ENCODE measurements at regions not wholly inside any gene's neighbourhood (a gene's known extent, or its start where the extent isn't known, plus 50 kb on each side); places are given as distances from the start of the nearest gene placed in this dataset.
"Not testable (repeated sequence)": the region's sequence is repeated elsewhere in the genome, so short reads cannot be mapped to it uniquely, and the experiment has no call there.

DNA sequence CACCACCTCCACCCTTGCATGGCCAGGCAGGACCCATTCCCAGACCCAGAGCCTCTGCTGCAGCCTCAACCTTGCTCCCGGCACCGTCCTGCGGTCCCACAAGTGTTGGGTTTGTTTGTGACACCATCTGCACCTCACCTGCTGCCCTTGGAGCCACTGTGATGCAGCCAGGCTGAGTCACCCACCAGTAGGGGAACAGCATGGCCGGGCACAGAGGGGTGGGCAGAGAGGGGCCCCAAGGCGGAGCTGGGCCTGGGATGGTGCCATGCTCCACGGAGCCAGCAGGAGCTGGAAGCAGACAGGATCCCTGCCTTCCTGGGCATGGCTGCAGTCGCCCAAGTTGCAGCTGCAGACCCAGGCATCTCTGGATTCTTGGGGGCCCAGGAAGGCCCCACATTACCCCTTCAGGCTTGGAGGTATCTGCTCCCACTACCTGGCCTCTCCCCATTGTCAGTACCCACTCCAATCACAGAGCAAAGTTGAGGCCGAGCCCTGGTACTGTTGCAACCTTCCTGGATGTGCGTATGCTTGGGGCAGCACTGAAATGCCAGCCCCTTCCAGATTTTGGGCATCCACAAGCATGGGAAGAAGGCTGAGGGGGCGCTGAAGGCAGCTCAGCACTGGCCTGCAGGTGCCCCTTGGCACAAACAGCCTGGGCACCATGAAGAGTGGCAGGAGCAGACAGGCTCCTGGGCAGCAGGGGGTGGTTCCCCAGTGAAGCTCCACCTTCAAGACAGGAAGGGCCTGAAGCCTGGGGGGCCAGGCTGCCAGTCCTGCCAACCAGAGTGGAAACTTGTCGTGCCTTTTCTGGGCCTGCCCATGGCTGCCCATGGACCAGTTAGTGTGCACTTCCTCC is 172.8 kb downstream of the MATN1 start:
- no peak for DNase-seq

DNA sequence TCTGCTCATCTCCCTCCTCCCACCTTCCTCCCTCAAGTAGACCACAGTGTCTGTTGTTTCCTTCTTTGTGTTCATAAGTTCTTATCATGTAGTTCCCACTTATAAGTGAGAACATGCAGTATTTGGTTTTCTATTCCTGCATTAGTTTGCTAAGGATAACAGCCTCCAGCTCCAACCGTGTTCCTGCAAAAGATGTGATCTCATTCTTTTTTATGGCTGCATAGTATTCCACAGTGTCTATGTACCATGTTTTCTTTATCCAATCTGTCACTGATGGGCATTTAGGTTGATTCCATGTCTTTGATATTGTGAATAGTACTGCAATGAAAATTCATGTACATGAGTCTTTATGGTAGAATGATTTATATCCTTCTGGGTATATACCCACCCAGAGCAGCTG is 173.5 kb downstream of the MATN1 start:
- not testable (repeated sequence) for DNase-seq

DNA sequence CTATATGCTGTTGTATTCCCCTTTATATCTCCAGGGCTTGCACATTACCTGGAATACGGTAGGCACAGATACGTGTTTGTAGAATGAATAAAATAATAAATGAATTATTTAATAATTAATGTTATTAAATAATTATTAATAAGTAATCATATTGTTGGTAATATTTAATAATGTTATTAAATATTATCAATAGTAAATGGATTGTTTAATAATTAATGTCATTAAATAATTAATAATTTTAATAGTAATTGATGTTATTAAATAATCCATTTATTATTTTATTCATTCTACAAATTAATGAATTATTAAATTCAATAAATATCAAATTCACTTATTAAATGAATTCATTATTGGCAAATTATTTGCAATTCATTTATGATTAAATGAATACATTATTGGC is 175.1 kb downstream of the MATN1 start:
- no peak for DNase-seq

DNA sequence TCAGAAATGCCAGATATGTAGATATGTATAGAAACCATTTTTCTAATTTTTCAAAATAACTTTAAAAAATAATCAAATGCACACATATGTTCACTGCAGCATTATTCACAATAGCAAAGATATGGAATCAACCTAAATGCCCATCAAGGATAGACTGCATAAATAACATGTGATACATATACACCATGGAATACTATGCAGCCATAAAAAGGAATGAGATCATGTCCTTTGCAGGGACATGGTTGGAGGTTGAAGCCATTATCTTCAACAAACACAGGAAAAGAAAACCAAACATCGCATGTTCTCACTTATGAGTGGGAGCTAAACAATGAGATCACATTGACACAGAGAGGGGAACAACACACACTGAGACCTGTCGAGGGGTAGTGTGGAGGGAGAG is 176.1 kb downstream of the MATN1 start:
- not testable (repeated sequence) for DNase-seq

GRCh38 chr1:30545365-30545764 is 178.0 kb downstream of the MATN1 start:
- no peak for DNase-seq

DNA sequence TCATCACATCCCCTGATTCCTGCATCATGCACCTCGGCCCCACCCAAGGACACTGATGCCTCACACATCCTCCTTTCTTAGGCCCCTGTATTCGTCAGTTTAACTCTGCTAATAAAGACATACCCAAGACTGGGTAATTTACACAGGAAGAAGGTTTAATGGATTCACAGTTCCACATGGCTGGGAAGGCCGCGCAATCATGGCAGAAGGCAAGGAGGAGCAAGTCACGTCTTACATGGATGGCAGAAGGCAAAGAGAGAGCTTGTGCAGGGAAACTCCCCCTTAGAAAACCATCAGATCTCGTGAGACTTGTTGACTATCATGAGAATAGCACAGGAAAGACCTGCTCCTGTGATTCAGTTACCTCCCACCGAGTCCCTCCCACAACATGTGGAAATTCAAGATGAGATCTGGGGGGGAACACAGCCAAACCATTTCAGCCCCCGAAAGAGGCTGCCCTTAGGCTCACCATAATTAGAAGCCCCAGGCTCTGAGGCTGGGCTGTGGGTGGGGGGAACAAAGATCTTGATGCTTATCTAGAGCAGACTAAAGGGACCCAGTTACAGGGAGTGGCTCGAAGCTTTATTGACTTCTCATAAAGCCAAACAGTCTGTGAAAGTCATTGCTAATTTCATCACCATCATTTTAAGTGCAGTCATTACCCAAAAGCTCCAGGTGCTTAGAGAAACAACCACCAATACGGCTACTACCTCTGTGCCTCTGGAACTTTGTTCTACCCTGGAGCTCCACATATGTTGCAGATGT is 181.5 kb downstream of the MATN1 start:
- DNase-seq: no peak

- DNase-seq: no peak
Observed at GRCh38 chr1:30540611-30541192, 182.7 kb downstream of the MATN1 start.

GRCh38 chr1:30539884-30540283 is 183.5 kb downstream of the MATN1 start:
- DNase-seq: no peak

DNA sequence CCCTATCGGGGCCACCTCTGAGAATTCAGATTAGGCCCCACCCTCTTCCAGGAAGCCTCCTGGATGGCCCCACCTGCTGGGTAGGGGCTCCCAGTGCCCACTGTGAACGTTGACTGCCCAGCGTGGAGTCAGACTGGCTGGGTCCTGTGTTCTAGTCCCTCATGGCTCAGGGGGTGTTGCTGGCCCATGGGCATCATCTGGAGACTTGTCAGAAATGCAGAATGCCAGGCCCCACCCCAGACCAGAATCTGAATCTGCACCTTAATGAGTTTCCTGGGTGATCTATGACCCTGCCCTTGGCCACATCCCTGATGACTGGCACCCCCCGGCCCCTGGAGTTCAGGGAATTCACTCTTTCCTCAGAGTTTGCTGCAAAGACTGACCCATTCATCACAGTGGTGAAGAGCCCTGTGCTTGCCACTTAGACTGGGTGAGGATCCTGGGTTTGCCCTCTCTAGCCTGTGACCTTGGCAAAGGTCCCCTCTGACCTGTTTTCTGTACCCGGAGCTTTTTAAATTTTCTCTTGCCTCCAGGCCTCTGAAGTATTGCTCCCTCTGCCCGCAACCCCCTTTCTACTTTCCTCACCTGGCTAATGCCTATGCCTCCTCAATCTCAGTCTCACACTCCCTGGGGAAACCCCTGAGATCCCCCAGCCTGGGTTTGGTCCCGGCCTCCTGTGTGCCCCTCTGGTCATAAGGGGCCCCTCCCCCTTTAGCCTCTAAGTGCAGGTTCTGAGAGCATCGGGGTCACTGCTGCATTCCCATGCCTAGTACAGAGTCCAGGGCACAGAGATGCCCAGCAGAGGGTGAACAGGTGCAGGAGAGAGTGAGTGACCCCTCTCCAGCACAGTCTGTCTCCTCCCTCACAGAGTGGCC is 184.2 kb downstream of the MATN1 start:
- no peak for DNase-seq

DNA sequence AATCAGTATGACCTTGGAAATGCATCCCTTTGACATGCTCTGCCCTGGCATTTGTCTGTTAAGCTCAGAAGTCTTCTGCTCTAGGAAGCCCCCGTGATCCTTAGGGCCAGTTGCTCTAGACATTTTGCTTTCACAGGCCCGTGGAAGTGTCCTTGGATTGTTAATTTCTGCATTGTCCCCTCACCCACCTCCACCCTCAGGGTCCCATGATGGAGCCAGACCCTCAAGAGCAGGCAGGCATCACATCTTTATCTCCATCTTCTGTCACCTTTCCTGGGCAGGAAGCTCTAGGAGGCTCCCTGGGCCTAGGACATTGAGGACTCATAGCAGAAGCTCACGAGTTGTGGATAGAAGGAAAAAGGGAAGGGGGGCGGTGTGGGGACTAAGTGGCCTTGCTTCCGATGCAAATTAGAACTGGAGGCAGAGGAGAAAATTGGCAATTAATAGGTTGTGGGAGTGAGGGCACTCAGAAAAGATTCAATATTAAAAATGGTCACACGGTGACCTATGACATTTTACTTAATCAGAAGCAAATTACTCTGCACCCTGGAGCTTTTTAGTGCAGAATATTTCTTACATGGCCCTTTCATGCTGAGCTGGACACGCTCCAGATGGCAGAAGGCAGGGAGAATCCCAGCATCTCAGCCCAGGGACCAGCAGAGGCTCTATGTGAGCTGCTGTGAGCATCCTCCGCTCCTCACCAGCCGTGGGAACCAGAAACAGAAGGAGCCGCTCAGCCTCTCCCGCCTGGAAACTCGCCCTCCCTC is 185.0 kb downstream of the MATN1 start:
- DNase-seq: no peak

GRCh38 chr1:30537279-30537678 is 186.1 kb downstream of the MATN1 start:
- no peak for DNase-seq

DNA sequence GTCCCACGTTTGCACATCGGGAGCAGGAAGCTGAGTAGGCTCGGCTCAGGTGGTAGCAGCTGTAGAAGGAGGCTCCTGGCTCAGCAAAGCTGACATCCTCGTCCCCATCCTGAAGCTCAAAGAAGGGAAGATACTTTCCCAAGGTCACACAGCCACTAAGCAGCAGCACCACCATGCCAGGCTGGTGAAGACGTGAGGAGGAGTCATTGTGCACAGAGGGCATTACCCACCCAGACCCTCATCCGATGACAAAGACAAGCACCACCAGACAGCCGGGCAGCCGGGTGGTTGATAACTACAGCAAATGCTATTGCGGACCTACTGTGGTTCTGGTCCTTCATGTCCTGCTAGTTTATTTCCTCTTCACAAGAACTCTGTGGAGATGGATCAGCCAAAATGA is 186.9 kb downstream of the MATN1 start:
- DNase-seq: no peak

GRCh38 chr1:30535595-30536325 is 187.6 kb downstream of the MATN1 start:
- no peak for DNase-seq

DNA sequence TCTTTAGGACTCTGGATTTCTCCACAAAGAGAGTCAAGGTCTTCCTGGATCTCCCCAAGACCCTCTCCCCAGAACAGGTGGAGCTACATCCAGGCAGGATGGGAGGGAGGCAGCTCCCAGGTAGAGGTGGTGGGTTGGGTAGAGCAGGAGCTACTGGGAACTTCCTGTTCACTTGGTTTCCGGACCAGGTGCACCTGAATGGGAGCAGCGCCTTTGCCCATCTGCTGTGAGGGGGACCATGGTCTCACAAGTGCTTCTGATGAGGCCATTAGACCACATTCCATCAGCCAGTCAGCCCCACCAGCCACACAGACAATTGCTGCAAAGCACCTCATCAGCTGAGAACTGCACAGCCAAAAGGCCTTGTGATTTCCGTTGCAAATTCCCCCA is 188.8 kb downstream of the MATN1 start:
- no peak for DNase-seq

- no peak for DNase-seq
Observed at GRCh38 chr1:30533796-30534550, 189.4 kb downstream of the MATN1 start.

- DNase-seq: no peak
Observed at GRCh38 chr1:30533141-30533540, 190.2 kb downstream of the MATN1 start.

DNA sequence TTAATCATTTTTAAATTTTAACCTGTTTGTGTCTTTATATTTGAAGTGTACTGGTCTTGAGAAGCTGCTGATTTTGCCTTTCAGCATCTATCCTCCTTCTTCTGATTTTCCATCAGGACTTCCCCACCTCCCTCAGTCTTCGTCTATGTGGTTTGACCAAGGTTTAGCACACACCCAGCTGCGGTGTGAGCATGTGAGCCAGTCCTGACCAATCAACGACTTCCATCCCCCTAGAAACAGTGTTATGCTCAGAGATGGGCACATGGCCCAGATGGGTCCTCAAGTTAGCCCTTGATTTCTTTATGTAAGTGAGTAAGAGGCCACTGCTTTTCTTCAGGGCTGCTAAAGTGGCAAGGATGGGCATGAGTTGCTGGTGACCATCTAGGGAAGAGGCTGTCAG is 190.8 kb downstream of the MATN1 start:
- no peak for DNase-seq

DNA sequence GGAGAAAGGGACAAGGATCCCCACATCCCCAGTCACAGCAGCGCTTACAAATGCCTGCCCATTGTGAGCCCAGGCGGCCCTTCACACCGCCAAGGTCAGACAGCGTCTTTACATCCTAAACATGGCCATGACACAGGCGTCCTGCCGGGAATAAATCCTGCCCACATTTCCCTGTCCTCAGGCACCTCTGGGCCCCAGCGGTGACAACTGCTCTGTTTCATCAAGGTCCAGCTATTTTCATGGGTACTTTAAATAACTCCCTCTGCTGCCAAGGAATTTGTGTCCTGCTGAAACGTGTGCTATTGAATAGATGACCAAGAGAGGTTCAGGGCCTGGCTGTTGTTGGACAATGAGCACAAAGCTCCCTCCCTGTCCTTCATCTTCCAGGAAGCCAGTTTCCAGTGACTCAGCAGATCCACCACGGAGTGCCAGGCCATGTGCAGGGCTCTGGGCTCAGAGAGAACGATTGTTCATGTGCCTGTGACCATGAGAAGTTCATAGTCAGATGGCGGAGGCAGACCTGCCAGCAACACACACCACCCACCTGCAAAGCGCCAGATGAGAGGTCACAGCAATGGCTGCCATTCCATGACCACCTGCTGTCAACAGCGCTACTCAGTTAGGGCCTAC is 195.8 kb downstream of the MATN1 start:
- DNase-seq: no peak

- DNase-seq: no peak
Observed at GRCh38 chr1:30526652-30527345, 196.6 kb downstream of the MATN1 start.
